Subcutaneous abdominal adipose tissue (tissue), 5 donors: ENCODE measurements at regions not wholly inside any gene's neighbourhood (a gene's known extent, or its start where the extent isn't known, plus 50 kb on each side); places are given as distances from the start of the nearest gene placed in this dataset.

Source experiments
- H3K27ac ChIP-seq: one replicate; pipeline ENCODE4 v1.7.0; 2013; ENCODE audit warnings: low read depth, mild to moderate bottlenecking, inconsistent platforms, low read length, moderate library complexity
- H3K27me3 ChIP-seq, 5 donors: one replicate each; pipeline ENCODE4 v1.7.0; 2013; ENCODE audit warnings: low read length in 5 of 5, inconsistent platforms in 1 of 5; ENCODE audit not compliant: control insufficient read depth in 5 of 5, insufficient read depth in 4 of 5
- H3K36me3 ChIP-seq, 5 donors: one replicate each; pipeline ENCODE4 v1.7.0; 2013; ENCODE audit warnings: low read length in 5 of 5; ENCODE audit not compliant: control insufficient read depth in 5 of 5, insufficient read depth in 5 of 5
- H3K4me1 ChIP-seq, 5 donors: one replicate each; pipeline ENCODE4 v1.7.0; 2013; ENCODE audit warnings: low read length in 5 of 5, mild to moderate bottlenecking in 3 of 5, moderate library complexity in 1 of 5; ENCODE audit not compliant: control insufficient read depth in 5 of 5, insufficient read depth in 5 of 5
- H3K4me3 ChIP-seq, 5 donors: one replicate each; pipeline ENCODE4 v1.7.0; 2013; ENCODE audit warnings: low read length in 5 of 5, low read depth in 1 of 5
- H3K9ac ChIP-seq, 5 donors: one replicate each; pipeline ENCODE4 v1.7.0; 2013; ENCODE audit warnings: low read length in 5 of 5, mild to moderate bottlenecking in 4 of 5, moderate library complexity in 3 of 5
- H3K9me3 ChIP-seq, 5 donors: one replicate each; pipeline ENCODE4 v1.7.0; 2013; ENCODE audit warnings: low read length in 5 of 5; ENCODE audit not compliant: control insufficient read depth in 5 of 5
- donor health status: healthy.
- donor health status: healthy.
- donor health status: healthy.
- donor health status: healthy.
- donor health status: healthy.

DNA sequence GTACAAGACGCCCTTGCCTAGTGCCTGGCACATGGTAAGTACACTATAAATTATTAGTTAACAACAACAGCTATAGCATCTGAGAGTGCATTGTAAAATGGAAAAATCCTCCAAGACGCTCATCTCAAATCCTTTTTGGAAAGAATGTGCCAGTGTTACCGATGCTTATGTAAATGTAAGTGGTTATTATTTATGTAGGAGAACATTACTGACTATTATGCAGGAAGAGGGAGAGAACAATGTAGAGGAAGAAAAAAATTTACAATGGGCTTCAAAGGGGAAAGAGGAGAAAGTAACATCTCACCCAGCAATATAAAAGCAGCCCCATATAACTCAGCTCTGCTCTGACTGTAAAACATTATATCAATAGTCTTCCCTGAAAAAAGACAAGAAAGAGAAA is 155.3 kb upstream of the LPP start:
- H3K4me1 ChIP-seq: no peaks in the 10 kb centered on the region
- no peak overlapping the region for H3K4me3 ChIP-seq
- no peak overlapping the region for H3K9ac ChIP-seq
- no peaks in the 10 kb centered on the region for H3K27me3 ChIP-seq
- no peak overlapping the region for H3K27ac ChIP-seq
- no peaks in the 10 kb centered on the region for H3K9me3 ChIP-seq
- no peaks in the 10 kb centered on the region for H3K36me3 ChIP-seq

GRCh38 chr3:187999821-188000220 is 154.1 kb upstream of the LPP start:
- H3K4me1 ChIP-seq: no peaks in the 10 kb centered on the region
- H3K4me3 ChIP-seq: no peak overlapping the region
- H3K36me3 ChIP-seq: no peaks in the 10 kb centered on the region
- H3K9ac ChIP-seq: no peak overlapping the region
- H3K27me3 ChIP-seq: no peaks in the 10 kb centered on the region
- H3K9me3 ChIP-seq: no peaks in the 10 kb centered on the region
- no peak overlapping the region for H3K27ac ChIP-seq

DNA sequence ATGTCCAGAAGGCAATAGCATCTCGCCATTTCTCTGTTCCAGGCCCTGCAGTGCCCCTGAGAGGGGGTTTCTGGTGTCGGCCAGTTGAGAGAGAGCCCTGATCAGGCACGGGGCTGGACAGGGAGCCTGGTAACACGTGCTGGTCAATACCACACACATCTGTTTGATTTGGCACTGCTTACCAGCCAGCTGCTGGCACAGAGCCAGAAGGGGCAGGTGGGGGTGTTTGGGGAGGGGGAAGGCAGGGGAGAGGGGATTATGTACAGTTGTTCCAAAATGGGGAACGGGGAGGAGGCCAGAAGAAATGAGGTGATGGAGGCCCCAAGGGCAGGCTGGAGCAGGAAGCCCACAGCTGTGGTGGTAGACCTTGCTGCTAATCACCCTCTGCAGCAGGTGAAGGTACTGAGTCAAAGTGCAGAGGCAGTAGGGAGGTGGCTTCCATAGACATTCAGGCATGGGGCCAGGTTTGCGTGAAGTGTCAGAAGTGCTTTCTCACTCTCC is 153.5 kb upstream of the LPP start:
- Histone ChIP-seq H3K9ac (no peak overlapping the region), H3K9me3 (no peaks in the 10 kb centered on the region), H3K36me3 (no peaks in the 10 kb centered on the region), H3K27me3 (no peaks in the 10 kb centered on the region), H3K4me3 (no peak overlapping the region), H3K4me1 (no peaks in the 10 kb centered on the region), H3K27ac (no peak overlapping the region)

DNA sequence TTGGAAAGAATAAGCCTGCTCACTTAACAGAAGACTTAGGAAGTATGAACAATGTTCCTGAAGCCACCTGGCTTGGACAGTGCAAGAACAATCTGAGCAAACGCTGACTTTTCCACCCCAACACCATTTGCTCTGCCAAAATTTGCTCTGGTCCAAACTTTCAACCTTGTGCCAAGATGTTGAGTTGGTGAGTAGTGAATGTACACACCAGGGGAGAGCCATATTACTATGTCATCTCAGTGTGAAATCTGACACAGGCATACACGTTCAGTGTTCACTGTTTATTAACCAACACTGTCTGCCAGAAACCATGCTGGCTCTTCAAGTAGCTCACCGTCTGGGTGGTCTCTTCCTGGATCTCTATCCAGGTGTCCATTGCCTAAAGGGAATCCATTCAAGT is 152.9 kb upstream of the LPP start:
- no peaks in the 10 kb centered on the region for H3K4me1 ChIP-seq
- H3K9ac ChIP-seq: no peak overlapping the region
- no peak overlapping the region for H3K27ac ChIP-seq
- H3K9me3 ChIP-seq: no peaks in the 10 kb centered on the region
- H3K36me3 ChIP-seq: no peaks in the 10 kb centered on the region
- H3K4me3 ChIP-seq: no peak overlapping the region
- H3K27me3 ChIP-seq: no peaks in the 10 kb centered on the region

- Histone ChIP-seq H3K36me3 (no peaks in the 10 kb centered on the region), H3K27ac (no peak overlapping the region)
Measured at GRCh38 chr3:188001926-188002325, 152.0 kb upstream of the LPP start.

GRCh38 chr3:188002626-188003138 is 151.3 kb upstream of the LPP start:
- no peak overlapping the region for H3K9ac ChIP-seq
- H3K36me3 ChIP-seq: no peaks in the 10 kb centered on the region
- no peaks in the 10 kb centered on the region for H3K27me3 ChIP-seq
- H3K9me3 ChIP-seq: no peaks in the 10 kb centered on the region
- H3K4me3 ChIP-seq: no peak overlapping the region
- H3K27ac ChIP-seq: no peak overlapping the region
- H3K4me1 ChIP-seq: peaks cover 0 to 4% (median 0%) of the 10 kb centered on the region in 5 donors

More at GRCh38 chr3:188001926-188002325, 152.0 kb upstream of the LPP start:
- Histone ChIP-seq H3K9ac (no peak overlapping the region), H3K27me3 (no peaks in the 10 kb centered on the region), H3K4me1 (peaks cover 0 to 3% (median 0%) of the 10 kb centered on the region in 5 donors), H3K4me3 (no peak overlapping the region), H3K9me3 (no peaks in the 10 kb centered on the region)

- Histone ChIP-seq H3K9me3 (no peaks in the 10 kb centered on the region), H3K4me1 (peaks cover 0 to 4% (median 0%) of the 10 kb centered on the region in 5 donors), H3K36me3 (no peaks in the 10 kb centered on the region), H3K9ac (no peak overlapping the region), H3K27ac (no peak overlapping the region), H3K27me3 (no peaks in the 10 kb centered on the region), H3K4me3 (no peak overlapping the region)
Measured at GRCh38 chr3:188003188-188004171, 150.5 kb upstream of the LPP start.

DNA sequence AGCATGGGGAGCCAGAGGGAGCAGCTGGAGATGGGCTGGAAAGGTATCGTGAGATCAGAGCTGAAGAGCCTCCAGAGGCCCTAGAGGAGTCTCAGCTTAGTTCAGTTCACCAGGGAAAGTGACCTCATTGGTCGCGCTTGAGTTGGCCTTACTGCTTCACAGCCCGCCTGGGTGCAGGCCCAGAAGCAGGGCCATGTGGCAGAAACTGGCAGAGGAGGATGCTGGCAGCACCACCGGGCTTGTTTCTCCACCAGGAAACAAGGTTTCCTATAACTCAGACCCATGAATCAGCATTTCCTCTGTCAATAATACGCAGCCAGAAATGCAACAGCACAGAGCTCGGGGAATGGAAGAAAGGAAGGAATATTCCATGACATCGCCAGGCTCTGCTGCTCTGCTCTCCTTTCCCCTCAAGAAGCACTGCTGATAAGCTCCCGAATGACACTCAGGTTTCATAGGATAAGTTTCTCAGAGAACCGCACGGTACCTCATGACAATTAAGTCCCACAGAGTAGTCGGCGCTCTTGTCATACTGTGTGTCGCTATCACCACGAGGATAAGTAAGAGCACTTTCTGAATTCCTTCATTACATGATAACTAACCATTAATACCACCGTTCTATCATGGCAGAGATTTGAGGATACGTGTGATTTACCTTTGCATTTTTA is 147.1 kb upstream of the LPP start:
- no peak overlapping the region for H3K9ac ChIP-seq
- H3K36me3 ChIP-seq: no peaks in the 10 kb centered on the region

GRCh38 chr3:188007897-188008296 is 146.1 kb upstream of the LPP start:
- Histone ChIP-seq H3K36me3 (no peaks in the 10 kb centered on the region), H3K9me3 (peaks cover 0 to 2% (median 0%) of the 10 kb centered on the region in 5 donors), H3K9ac (no peak overlapping the region), H3K27ac (no peak overlapping the region), H3K27me3 (no peaks in the 10 kb centered on the region), H3K4me1 (peaks cover 0 to 4% (median 0%) of the 10 kb centered on the region in 5 donors), H3K4me3 (no peak overlapping the region)

More for the DNA sequence above, 147.1 kb upstream of the LPP start:
- Histone ChIP-seq H3K4me1 (peaks cover 0 to 4% (median 0%) of the 10 kb centered on the region in 5 donors), H3K4me3 (no peak overlapping the region), H3K9me3 (peaks cover 0 to 2% (median 0%) of the 10 kb centered on the region in 5 donors), H3K27me3 (no peaks in the 10 kb centered on the region), H3K27ac (no peak overlapping the region)
